Type B pancreatic cell (in vitro differentiated cells): ENCODE measurements at regions not wholly inside any gene's neighbourhood (a gene's known extent, or its start where the extent isn't known, plus 50 kb on each side); places are given as distances from the start of the nearest gene placed in this dataset.

ENCODE experiments used
- DNase-seq: peaks from one replicate; pipeline ENCODE4 v3.0.0; 2021; ENCODE audit warnings: mixed read lengths; ENCODE audit not compliant: unreplicated experiment; ENCODE audit errors: extremely low spot score
- H3K27ac Mint-ChIP-seq: 2 replicates; pipeline ENCODE4 v1.8.0; 2021; ENCODE audit warnings: mild to moderate bottlenecking, mixed read lengths
- H3K27me3 Mint-ChIP-seq: 2 replicates; pipeline ENCODE4 v1.8.0; 2021; ENCODE audit warnings: mixed read lengths
- H3K36me3 Mint-ChIP-seq: 2 replicates; pipeline ENCODE4 v1.8.0; 2021; ENCODE audit warnings: mixed read lengths
- H3K4me1 Mint-ChIP-seq: one replicate; pipeline ENCODE4 v1.8.0; 2021; ENCODE audit warnings: mixed read lengths; ENCODE audit not compliant: unreplicated experiment
- H3K4me3 Mint-ChIP-seq: 2 replicates; pipeline ENCODE4 v1.8.0; 2021; ENCODE audit warnings: mild to moderate bottlenecking, mixed read lengths
- H3K9me3 Mint-ChIP-seq: 2 replicates; pipeline ENCODE4 v1.8.0; 2021; ENCODE audit warnings: mixed read lengths
- CTCF ChIP-seq: fragments of 200-600 bp; sonication (generic); conservative IDR thresholded peaks from 2 replicates; pipeline ENCODE4 v1.5.0; 2021; ENCODE audit warnings: antibody characterized with exemption, mild to moderate bottlenecking

DNA sequence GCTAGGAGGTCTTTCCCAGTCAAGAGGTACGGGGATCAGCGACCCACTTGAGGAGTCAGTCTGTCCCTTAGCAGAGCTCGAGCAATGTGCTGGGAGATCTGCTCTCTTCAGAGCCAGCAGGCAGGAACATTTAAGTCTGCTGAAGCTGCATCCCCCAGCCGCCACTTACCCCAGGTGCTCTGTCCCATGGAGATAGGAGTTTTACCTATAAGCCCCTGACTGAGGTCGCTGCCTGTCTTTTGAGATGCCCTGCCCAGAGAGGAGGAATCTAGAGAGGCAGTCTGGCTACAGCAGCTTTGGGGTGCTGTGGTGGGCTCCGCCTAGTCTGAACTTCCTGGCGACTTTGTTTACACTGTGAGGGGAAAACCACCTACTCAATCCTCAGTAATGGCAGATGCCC, 874.9 kb upstream of the FLRT2 start:
- H3K4me1 Mint-ChIP-seq, result peaks cover 5% of the 10 kb centered on the region
- H3K36me3 Mint-ChIP-seq, result peaks cover 8% of the 10 kb centered on the region
- no peak for DNase-seq
- H3K4me3 Mint-ChIP-seq, result no peak overlapping the region
- no peak for TF ChIP-seq CTCF
- H3K9me3 Mint-ChIP-seq, result peaks cover 26% of the 10 kb centered on the region
- H3K27ac Mint-ChIP-seq, result no peak overlapping the region
- H3K27me3 Mint-ChIP-seq, result no peaks in the 10 kb centered on the region

- no peak for TF ChIP-seq CTCF
- peaks cover 5% of the 10 kb centered on the region for H3K4me1 Mint-ChIP-seq
- H3K9me3 Mint-ChIP-seq, result peaks cover 11% of the 10 kb centered on the region
- H3K36me3 Mint-ChIP-seq, result peaks cover 5% of the 10 kb centered on the region
- DNase-seq, result no peak
- H3K27me3 Mint-ChIP-seq, result no peaks in the 10 kb centered on the region
- H3K27ac Mint-ChIP-seq, result no peak overlapping the region
- no peak overlapping the region for H3K4me3 Mint-ChIP-seq
Measured at GRCh38 chr14:84657911-84658310, 872.0 kb upstream of the FLRT2 start.

DNA sequence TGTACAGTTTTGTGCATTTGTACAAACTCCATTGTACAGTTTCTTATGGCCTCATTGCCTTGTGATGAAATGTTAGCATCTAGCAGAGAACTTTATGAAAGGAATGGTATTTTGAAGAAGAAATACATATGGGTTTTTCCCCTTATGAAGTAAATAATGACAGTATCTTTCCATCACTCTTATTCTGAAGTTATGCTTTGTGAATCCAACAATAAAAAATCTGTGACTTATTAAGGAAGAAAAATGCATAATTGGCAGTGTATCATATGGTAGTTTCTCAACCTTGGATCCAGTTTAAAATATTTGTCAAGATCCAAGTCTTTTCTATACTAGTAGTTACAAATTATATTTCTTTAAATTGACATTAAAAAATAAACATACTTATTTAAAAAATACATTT, 859.1 kb upstream of the FLRT2 start:
- H3K27ac Mint-ChIP-seq, result no peak overlapping the region

GRCh38 chr14:84671776-84672175, 858.2 kb upstream of the FLRT2 start:
- Mint-ChIP-seq H3K9me3 (peaks cover 4% of the 10 kb centered on the region), H3K4me3 (no peak overlapping the region), H3K27me3 (no peaks in the 10 kb centered on the region), H3K36me3 (no peaks in the 10 kb centered on the region), H3K27ac (no peak overlapping the region), H3K4me1 (no peaks in the 10 kb centered on the region)
- TF ChIP-seq CTCF, result no peak
- DNase-seq, result no peak

More for the DNA sequence above, 859.1 kb upstream of the FLRT2 start:
- TF ChIP-seq CTCF, result no peak
- H3K4me3 Mint-ChIP-seq, result no peak overlapping the region
- H3K36me3 Mint-ChIP-seq, result no peaks in the 10 kb centered on the region
- H3K4me1 Mint-ChIP-seq, result no peaks in the 10 kb centered on the region
- no peak for DNase-seq
- no peaks in the 10 kb centered on the region for H3K27me3 Mint-ChIP-seq
- peaks cover 4% of the 10 kb centered on the region for H3K9me3 Mint-ChIP-seq

- Mint-ChIP-seq H3K9me3 (no peaks in the 10 kb centered on the region), H3K4me1 (no peaks in the 10 kb centered on the region), H3K27me3 (no peaks in the 10 kb centered on the region), H3K36me3 (no peaks in the 10 kb centered on the region), H3K4me3 (no peak overlapping the region), H3K27ac (no peak overlapping the region)
- TF ChIP-seq CTCF, result no peak
- DNase-seq, result no peak
Measured at GRCh38 chr14:84674636-84675035, 855.3 kb upstream of the FLRT2 start.

GRCh38 chr14:84686550-84686949, 843.4 kb upstream of the FLRT2 start:
- TF ChIP-seq CTCF, result no peak
- H3K27ac Mint-ChIP-seq, result no peak overlapping the region
- H3K36me3 Mint-ChIP-seq, result no peaks in the 10 kb centered on the region
- no peak for DNase-seq
- H3K27me3 Mint-ChIP-seq, result no peaks in the 10 kb centered on the region
- H3K9me3 Mint-ChIP-seq, result no peaks in the 10 kb centered on the region
- H3K4me3 Mint-ChIP-seq, result no peak overlapping the region
- no peaks in the 10 kb centered on the region for H3K4me1 Mint-ChIP-seq
